Omental fat pad (tissue), 3 donors: ENCODE measurements at regions not wholly inside any gene's neighbourhood (a gene's known extent, or its start where the extent isn't known, plus 50 kb on each side); places are given as distances from the start of the nearest gene placed in this dataset.

Experiments
- ATAC-seq: fragments of 150-250 bp; one replicate; pipeline ENCODE4 v1.9.1; 2016; ENCODE audit warnings: mild to moderate bottlenecking, moderate library complexity; ENCODE audit not compliant: low FRiP score
- DNase-seq: peaks from one replicate; pipeline ENCODE4 v3.0.0-alpha.2; 2019; ENCODE audit warnings: low spot score
- TF ChIP-seq, protein P1 (sequence below), 3 donors: fragments of 450-650 bp; IDR thresholded peaks; one replicate each; pipeline ENCODE4 v1.5.1; 2016 to 2017; ENCODE audit warnings: antibody characterized with exemption in 3 of 3, mild to moderate bottlenecking in 3 of 3, moderate library complexity in 2 of 3

DNA sequence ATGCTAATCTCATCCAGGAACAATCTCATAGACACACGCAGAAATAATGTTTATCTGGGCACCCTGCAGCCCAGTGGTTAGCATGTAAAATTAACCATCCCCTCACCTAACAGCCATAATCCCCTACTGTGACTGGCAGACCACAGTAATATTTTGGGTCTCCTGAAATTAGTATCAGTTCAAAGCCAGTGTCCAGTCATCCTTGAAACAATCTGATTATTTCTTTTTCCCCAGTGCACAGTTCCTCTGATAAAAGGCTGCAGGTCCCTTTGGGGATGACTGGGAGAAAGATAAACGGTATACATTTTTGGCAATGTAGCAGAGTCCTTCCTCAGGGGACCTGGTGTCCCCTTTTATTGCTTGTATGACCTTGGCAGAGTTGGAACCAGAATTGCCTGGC, 50.4 kb upstream of the CYSLTR2 start:
- no peak for DNase-seq
- ATAC-seq, result no peak

More for the DNA sequence above, 50.4 kb upstream of the CYSLTR2 start:
- TF ChIP-seq, protein P1, sequence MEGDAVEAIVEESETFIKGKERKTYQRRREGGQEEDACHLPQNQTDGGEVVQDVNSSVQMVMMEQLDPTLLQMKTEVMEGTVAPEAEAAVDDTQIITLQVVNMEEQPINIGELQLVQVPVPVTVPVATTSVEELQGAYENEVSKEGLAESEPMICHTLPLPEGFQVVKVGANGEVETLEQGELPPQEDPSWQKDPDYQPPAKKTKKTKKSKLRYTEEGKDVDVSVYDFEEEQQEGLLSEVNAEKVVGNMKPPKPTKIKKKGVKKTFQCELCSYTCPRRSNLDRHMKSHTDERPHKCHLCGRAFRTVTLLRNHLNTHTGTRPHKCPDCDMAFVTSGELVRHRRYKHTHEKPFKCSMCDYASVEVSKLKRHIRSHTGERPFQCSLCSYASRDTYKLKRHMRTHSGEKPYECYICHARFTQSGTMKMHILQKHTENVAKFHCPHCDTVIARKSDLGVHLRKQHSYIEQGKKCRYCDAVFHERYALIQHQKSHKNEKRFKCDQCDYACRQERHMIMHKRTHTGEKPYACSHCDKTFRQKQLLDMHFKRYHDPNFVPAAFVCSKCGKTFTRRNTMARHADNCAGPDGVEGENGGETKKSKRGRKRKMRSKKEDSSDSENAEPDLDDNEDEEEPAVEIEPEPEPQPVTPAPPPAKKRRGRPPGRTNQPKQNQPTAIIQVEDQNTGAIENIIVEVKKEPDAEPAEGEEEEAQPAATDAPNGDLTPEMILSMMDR (IDR thresholded peaks at IDR 0.05), result no peak
